Mucosa of rectum (tissue), 2 donors: ENCODE measurements at regions not wholly inside any gene's neighbourhood (a gene's known extent, or its start where the extent isn't known, plus 50 kb on each side); places are given as distances from the start of the nearest gene placed in this dataset.

ENCODE experiments used
- H3K27ac ChIP-seq, 2 donors: one replicate each; pipeline ENCODE4 v1.7.0; 2013; ENCODE audit warnings: inconsistent platforms in 2 of 2, low read depth in 2 of 2, low read length in 2 of 2
- H3K27me3 ChIP-seq, 2 donors: one replicate each; pipeline ENCODE4 v1.7.0; 2013; ENCODE audit warnings: low read length in 2 of 2; ENCODE audit not compliant: control insufficient read depth in 2 of 2, insufficient read depth in 2 of 2
- H3K36me3 ChIP-seq, 2 donors: one replicate each; pipeline ENCODE4 v1.7.0; 2013; ENCODE audit warnings: low read length in 2 of 2; ENCODE audit not compliant: control insufficient read depth in 2 of 2, insufficient read depth in 2 of 2
- H3K4me1 ChIP-seq, 2 donors: one replicate each; pipeline ENCODE4 v1.7.0; 2013; ENCODE audit warnings: low read length in 2 of 2, mild to moderate bottlenecking in 1 of 2; ENCODE audit not compliant: control insufficient read depth in 2 of 2, insufficient read depth in 2 of 2
- H3K4me3 ChIP-seq, 2 donors: one replicate each; pipeline ENCODE4 v1.7.0; 2013; ENCODE audit warnings: low read length in 2 of 2
- H3K9ac ChIP-seq, 2 donors: one replicate each; pipeline ENCODE4 v1.7.0; 2013; ENCODE audit warnings: low read length in 2 of 2, low read depth in 1 of 2, mild to moderate bottlenecking in 1 of 2
- H3K9me3 ChIP-seq, 2 donors: one replicate each; pipeline ENCODE4 v1.7.0; 2013; ENCODE audit warnings: low read length in 2 of 2; ENCODE audit not compliant: control insufficient read depth in 2 of 2
- donor health status: healthy.
- donor health status: Normal muscosa, but diverticular disease.

- Histone ChIP-seq H3K9ac (no peak overlapping the region), H3K27ac (no peak overlapping the region), H3K27me3 (no peaks in the 10 kb centered on the region), H3K4me1 (peaks cover 5 to 13% of the 10 kb centered on the region in 2 donors), H3K4me3 (no peak overlapping the region), H3K9me3 (no peaks in the 10 kb centered on the region), H3K36me3 (no peaks in the 10 kb centered on the region)
Measured at GRCh38 chr16:85428168-85428898, 184.8 kb upstream of the GSE1 start.

- Histone ChIP-seq H3K9ac (no peak overlapping the region), H3K4me3 (no peak overlapping the region), H3K36me3 (no peaks in the 10 kb centered on the region), H3K9me3 (no peaks in the 10 kb centered on the region), H3K27ac (no peak overlapping the region), H3K4me1 (peaks cover 0 to 5% of the 10 kb centered on the region in 2 donors), H3K27me3 (no peaks in the 10 kb centered on the region)
Measured at GRCh38 chr16:85428899-85429775, 184.0 kb upstream of the GSE1 start.

GRCh38 chr16:85429776-85430522, 183.2 kb upstream of the GSE1 start:
- Histone ChIP-seq H3K36me3 (no peaks in the 10 kb centered on the region), H3K4me3 (no peak overlapping the region), H3K27me3 (no peaks in the 10 kb centered on the region), H3K9me3 (no peaks in the 10 kb centered on the region), H3K4me1 (no peaks in the 10 kb centered on the region), H3K9ac (no peak overlapping the region), H3K27ac (no peak overlapping the region)

GRCh38 chr16:85430523-85431421, 182.3 kb upstream of the GSE1 start:
- Histone ChIP-seq H3K4me3 (no peak overlapping the region), H3K4me1 (peaks cover 3% of the 10 kb centered on the region in 2 donors), H3K27me3 (no peaks in the 10 kb centered on the region), H3K27ac (no peak overlapping the region), H3K9me3 (no peaks in the 10 kb centered on the region), H3K36me3 (no peaks in the 10 kb centered on the region), H3K9ac (no peak overlapping the region)

GRCh38 chr16:85431431-85432124, 181.5 kb upstream of the GSE1 start:
- no peaks in the 10 kb centered on the region for H3K9me3 ChIP-seq
- H3K27ac ChIP-seq, result no peak overlapping the region
- no peak overlapping the region for H3K9ac ChIP-seq
- H3K4me3 ChIP-seq, result no peak overlapping the region
- no peaks in the 10 kb centered on the region for H3K27me3 ChIP-seq
- peaks cover 11% of the 10 kb centered on the region in 2 donors for H3K4me1 ChIP-seq
- H3K36me3 ChIP-seq, result no peaks in the 10 kb centered on the region

- H3K9me3 ChIP-seq, result no peaks in the 10 kb centered on the region
- no peaks in the 10 kb centered on the region for H3K36me3 ChIP-seq
- H3K27ac ChIP-seq, result no peak overlapping the region
- H3K27me3 ChIP-seq, result no peaks in the 10 kb centered on the region
- H3K4me3 ChIP-seq, result no peak overlapping the region
- H3K4me1 ChIP-seq, result peaks cover 20% of the 10 kb centered on the region in 2 donors
- no peak overlapping the region for H3K9ac ChIP-seq
Measured at GRCh38 chr16:85432606-85433005, 180.5 kb upstream of the GSE1 start.

GRCh38 chr16:85433477-85433876, 179.6 kb upstream of the GSE1 start:
- Histone ChIP-seq H3K4me1 (peaks cover 29% of the 10 kb centered on the region in 2 donors), H3K4me3 (no peak overlapping the region), H3K9me3 (no peaks in the 10 kb centered on the region)

GRCh38 chr16:85435286-85435685, 177.8 kb upstream of the GSE1 start:
- H3K4me3 ChIP-seq, result no peak overlapping the region
- H3K36me3 ChIP-seq, result no peaks in the 10 kb centered on the region
- peak overlapping the region; percentile 91 to 95 for H3K27ac ChIP-seq
- H3K9ac ChIP-seq, result no peak overlapping the region
- H3K4me1 ChIP-seq, result peaks cover 39 to 42% of the 10 kb centered on the region in 2 donors
- H3K27me3 ChIP-seq, result no peaks in the 10 kb centered on the region
- H3K9me3 ChIP-seq, result no peaks in the 10 kb centered on the region

More at GRCh38 chr16:85433477-85433876, 179.6 kb upstream of the GSE1 start:
- no peaks in the 10 kb centered on the region for H3K27me3 ChIP-seq
- no peak overlapping the region for H3K27ac ChIP-seq
- no peaks in the 10 kb centered on the region for H3K36me3 ChIP-seq
- no peak overlapping the region for H3K9ac ChIP-seq

- Histone ChIP-seq H3K4me1 (peaks cover 39 to 42% of the 10 kb centered on the region in 2 donors), H3K36me3 (no peaks in the 10 kb centered on the region), H3K27ac (peak overlapping the region; percentile 91 to 95), H3K4me3 (no peak overlapping the region), H3K9ac (peak overlapping the region in 1 of 2 donors; percentile 74), H3K9me3 (no peaks in the 10 kb centered on the region), H3K27me3 (no peaks in the 10 kb centered on the region)
Measured at GRCh38 chr16:85435700-85436099, 177.4 kb upstream of the GSE1 start.
